ENCODE measurements at regions not wholly inside any gene's neighbourhood (a gene's known extent, or its start where the extent isn't known, plus 50 kb on each side); places are given as distances from the start of the nearest gene placed in this dataset.
"Not testable (repeated sequence)": the region's sequence is repeated elsewhere in the genome, so short reads cannot be mapped to it uniquely, and the experiment has no call there.

DNA sequence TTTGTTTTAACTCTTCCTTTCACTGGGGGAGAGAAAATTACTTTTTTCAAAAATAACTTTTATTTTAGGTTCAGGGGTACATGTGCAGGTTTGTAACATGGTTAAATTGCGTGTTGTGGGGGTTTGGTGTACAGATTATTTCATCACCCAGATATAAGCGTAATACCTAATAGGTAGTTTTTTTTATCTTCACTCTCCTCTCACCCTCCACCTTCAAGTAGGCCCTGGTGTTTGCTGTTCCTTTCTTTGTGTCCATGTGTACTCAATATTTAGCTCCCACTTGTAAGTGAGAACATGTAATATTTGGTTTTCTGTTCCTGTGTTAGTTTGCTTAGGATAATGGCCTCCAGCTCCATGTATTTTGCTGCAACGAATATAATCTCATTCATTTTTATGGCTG, 389.5 kb upstream of the PCSK5 start:
- TF ChIP-seq, protein P1, sequence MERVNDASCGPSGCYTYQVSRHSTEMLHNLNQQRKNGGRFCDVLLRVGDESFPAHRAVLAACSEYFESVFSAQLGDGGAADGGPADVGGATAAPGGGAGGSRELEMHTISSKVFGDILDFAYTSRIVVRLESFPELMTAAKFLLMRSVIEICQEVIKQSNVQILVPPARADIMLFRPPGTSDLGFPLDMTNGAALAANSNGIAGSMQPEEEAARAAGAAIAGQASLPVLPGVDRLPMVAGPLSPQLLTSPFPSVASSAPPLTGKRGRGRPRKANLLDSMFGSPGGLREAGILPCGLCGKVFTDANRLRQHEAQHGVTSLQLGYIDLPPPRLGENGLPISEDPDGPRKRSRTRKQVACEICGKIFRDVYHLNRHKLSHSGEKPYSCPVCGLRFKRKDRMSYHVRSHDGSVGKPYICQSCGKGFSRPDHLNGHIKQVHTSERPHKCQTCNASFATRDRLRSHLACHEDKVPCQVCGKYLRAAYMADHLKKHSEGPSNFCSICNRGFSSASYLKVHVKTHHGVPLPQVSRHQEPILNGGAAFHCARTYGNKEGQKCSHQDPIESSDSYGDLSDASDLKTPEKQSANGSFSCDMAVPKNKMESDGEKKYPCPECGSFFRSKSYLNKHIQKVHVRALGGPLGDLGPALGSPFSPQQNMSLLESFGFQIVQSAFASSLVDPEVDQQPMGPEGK (tag by site-specific recombination; IDR thresholded peaks at IDR 0.05) = not testable (repeated sequence)
- TF ChIP-seq, protein P2, sequence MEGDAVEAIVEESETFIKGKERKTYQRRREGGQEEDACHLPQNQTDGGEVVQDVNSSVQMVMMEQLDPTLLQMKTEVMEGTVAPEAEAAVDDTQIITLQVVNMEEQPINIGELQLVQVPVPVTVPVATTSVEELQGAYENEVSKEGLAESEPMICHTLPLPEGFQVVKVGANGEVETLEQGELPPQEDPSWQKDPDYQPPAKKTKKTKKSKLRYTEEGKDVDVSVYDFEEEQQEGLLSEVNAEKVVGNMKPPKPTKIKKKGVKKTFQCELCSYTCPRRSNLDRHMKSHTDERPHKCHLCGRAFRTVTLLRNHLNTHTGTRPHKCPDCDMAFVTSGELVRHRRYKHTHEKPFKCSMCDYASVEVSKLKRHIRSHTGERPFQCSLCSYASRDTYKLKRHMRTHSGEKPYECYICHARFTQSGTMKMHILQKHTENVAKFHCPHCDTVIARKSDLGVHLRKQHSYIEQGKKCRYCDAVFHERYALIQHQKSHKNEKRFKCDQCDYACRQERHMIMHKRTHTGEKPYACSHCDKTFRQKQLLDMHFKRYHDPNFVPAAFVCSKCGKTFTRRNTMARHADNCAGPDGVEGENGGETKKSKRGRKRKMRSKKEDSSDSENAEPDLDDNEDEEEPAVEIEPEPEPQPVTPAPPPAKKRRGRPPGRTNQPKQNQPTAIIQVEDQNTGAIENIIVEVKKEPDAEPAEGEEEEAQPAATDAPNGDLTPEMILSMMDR (tag by site-specific recombination; IDR thresholded peaks at IDR 0.05) = not testable (repeated sequence)
- TF ChIP-seq ZNF561 (tag by site-specific recombination; IDR thresholded peaks at IDR 0.05; ENCODE audit: borderline replicate concordance); ZNF274 (IDR thresholded peaks at IDR 0.05; ENCODE audit: low read length); ZNF274 (tag by site-specific recombination; IDR thresholded peaks at IDR 0.05; ENCODE audit: borderline replicate concordance); SETDB1 (IDR thresholded peaks at IDR 0.05; ENCODE audit: insufficient read length, low read length); REPIN1 (tag by site-specific recombination; IDR thresholded peaks at IDR 0.05; ENCODE audit: low read depth); ZBTB17 (tag by site-specific recombination; IDR thresholded peaks at IDR 0.05); ZNF423 (tag by site-specific recombination; IDR thresholded peaks at IDR 0.05): not testable (repeated sequence)
- TF ChIP-seq, protein P3, sequence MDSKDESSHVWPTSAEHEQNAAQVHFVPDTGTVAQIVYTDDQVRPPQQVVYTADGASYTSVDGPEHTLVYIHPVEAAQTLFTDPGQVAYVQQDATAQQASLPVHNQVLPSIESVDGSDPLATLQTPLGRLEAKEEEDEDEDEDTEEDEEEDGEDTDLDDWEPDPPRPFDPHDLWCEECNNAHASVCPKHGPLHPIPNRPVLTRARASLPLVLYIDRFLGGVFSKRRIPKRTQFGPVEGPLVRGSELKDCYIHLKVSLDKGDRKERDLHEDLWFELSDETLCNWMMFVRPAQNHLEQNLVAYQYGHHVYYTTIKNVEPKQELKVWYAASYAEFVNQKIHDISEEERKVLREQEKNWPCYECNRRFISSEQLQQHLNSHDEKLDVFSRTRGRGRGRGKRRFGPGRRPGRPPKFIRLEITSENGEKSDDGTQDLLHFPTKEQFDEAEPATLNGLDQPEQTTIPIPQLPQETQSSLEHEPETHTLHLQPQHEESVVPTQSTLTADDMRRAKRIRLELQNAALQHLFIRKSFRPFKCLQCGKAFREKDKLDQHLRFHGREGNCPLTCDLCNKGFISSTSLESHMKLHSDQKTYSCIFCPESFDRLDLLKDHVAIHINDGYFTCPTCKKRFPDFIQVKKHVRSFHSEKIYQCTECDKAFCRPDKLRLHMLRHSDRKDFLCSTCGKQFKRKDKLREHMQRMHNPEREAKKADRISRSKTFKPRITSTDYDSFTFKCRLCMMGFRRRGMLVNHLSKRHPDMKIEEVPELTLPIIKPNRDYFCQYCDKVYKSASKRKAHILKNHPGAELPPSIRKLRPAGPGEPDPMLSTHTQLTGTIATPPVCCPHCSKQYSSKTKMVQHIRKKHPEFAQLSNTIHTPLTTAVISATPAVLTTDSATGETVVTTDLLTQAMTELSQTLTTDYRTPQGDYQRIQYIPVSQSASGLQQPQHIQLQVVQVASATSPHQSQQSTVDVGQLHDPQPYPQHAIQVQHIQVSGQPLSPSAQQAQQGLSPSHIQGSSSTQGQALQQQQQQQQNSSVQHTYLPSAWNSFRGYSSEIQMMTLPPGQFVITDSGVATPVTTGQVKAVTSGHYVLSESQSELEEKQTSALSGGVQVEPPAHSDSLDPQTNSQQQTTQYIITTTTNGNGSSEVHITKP (tag by site-specific recombination; IDR thresholded peaks at IDR 0.05) = not testable (repeated sequence)

Data from HEK293 (cell line).